SK-N-SH treated with all-trans-retinoic acid at 6 μM for 48 hours (cell line): ENCODE measurements at regions not wholly inside any gene's neighbourhood (a gene's known extent, or its start where the extent isn't known, plus 50 kb on each side); places are given as distances from the start of the nearest gene placed in this dataset.

Experiments
- ATAC-seq: fragments of 200-7000 bp; cut with Tn5 transposase; 3 replicates; pipeline ENCODE4 v1.9.1; 2020; ENCODE audit warnings: mild to moderate bottlenecking, moderate library complexity
- ARNTL ChIP-seq: fragments of 450-650 bp; formaldehyde crosslinking; IDR thresholded peaks from 2 replicates; pipeline ENCODE4 v1.5.0; 2020; ENCODE audit warnings: low read depth, mild to moderate bottlenecking, moderate library complexity, borderline replicate concordance
- BACH2 ChIP-seq: fragments of 250-450 bp; sonication (Bioruptor Pico); IDR thresholded peaks from 2 replicates; pipeline ENCODE4 v1.9.0; 2021; ENCODE audit warnings: mild to moderate bottlenecking, borderline replicate concordance
- CREB5 ChIP-seq: fragments of 250-450 bp; sonication (Bioruptor Pico); IDR thresholded peaks from 2 replicates; pipeline ENCODE4 v1.5.1; 2020; ENCODE audit warnings: low read depth, mild to moderate bottlenecking, moderate library complexity
- CSDC2 ChIP-seq: fragments of 250-450 bp; sonication (Bioruptor Pico); IDR thresholded peaks from 2 replicates; pipeline ENCODE4 v1.5.0; 2020; ENCODE audit warnings: mild to moderate bottlenecking, moderate library complexity
- CSRNP3 ChIP-seq: fragments of 250-450 bp; sonication (Bioruptor Pico); IDR thresholded peaks from 2 replicates; pipeline ENCODE4 v1.5.1; 2021; ENCODE audit warnings: mild to moderate bottlenecking, moderate library complexity
- ESRRG ChIP-seq: fragments of 250-450 bp; sonication (Bioruptor Pico); IDR thresholded peaks from 2 replicates; pipeline ENCODE4 v1.6.1; 2021; ENCODE audit warnings: mild to moderate bottlenecking
- GLIS3 ChIP-seq: fragments of 250-450 bp; sonication (Bioruptor Pico); IDR thresholded peaks from 2 replicates; pipeline ENCODE4 v1.5.0; 2020; ENCODE audit warnings: mild to moderate bottlenecking, moderate library complexity
- ISL1 ChIP-seq: fragments of 250-450 bp; sonication (Bioruptor Pico); IDR thresholded peaks from 2 replicates; pipeline ENCODE4 v2.1.2; 2022; ENCODE audit warnings: mild to moderate bottlenecking, moderate library complexity
- OSR1 ChIP-seq: fragments of 250-450 bp; sonication (Bioruptor Pico); IDR thresholded peaks from 2 replicates; pipeline ENCODE4 v1.8.0; 2022; ENCODE audit warnings: moderate library complexity, mild to moderate bottlenecking, inconsistent platforms
- PPARA ChIP-seq: fragments of 250-450 bp; sonication (Bioruptor Pico); IDR thresholded peaks from 2 replicates; pipeline ENCODE4 v1.5.0; 2020; ENCODE audit warnings: mild to moderate bottlenecking, borderline replicate concordance
- RARB ChIP-seq: fragments of 250-450 bp; sonication (Bioruptor Pico); IDR thresholded peaks from 2 replicates; pipeline ENCODE4 v1.8.0; 2021; ENCODE audit warnings: mild to moderate bottlenecking, moderate library complexity
- SNAI2 ChIP-seq: fragments of 250-450 bp; sonication (Bioruptor Pico); IDR thresholded peaks from 2 replicates; pipeline ENCODE4 v1.5.0; 2020; ENCODE audit warnings: mild to moderate bottlenecking, moderate library complexity
- TCF4 ChIP-seq: fragments of 250-450 bp; sonication (Bioruptor Pico); IDR thresholded peaks from 2 replicates; pipeline ENCODE4 v1.8.0; 2021; ENCODE audit warnings: mild to moderate bottlenecking, moderate library complexity, borderline replicate concordance
- TOX ChIP-seq: fragments of 250-450 bp; sonication (Bioruptor Pico); IDR thresholded peaks from 2 replicates; pipeline ENCODE4 v1.8.0; 2021; ENCODE audit warnings: mild to moderate bottlenecking, moderate library complexity, borderline replicate concordance
- ZC3H10 ChIP-seq: fragments of 250-450 bp; sonication (Bioruptor Pico); IDR thresholded peaks from 2 replicates; pipeline ENCODE4 v1.5.1; 2021; ENCODE audit warnings: mild to moderate bottlenecking, moderate library complexity
- ZFP3 ChIP-seq: fragments of 250-450 bp; sonication (Bioruptor Pico); IDR thresholded peaks from 2 replicates; pipeline ENCODE4 v1.5.0; 2020; ENCODE audit warnings: mild to moderate bottlenecking, moderate library complexity
- ZFP30 ChIP-seq: fragments of 450-650 bp; formaldehyde crosslinking; IDR thresholded peaks from 2 replicates; pipeline ENCODE4 v1.5.0; 2022; ENCODE audit warnings: mild to moderate bottlenecking, moderate library complexity
- ZNF565 ChIP-seq: fragments of 450-650 bp; formaldehyde crosslinking; conservative IDR thresholded peaks from 2 replicates; pipeline ENCODE4 v1.5.0; 2020; ENCODE audit warnings: low read depth, mild to moderate bottlenecking, moderate library complexity
- ZNF8 ChIP-seq: fragments of 450-650 bp; formaldehyde crosslinking; IDR thresholded peaks from 2 replicates; pipeline ENCODE4 v1.5.0; 2020; ENCODE audit warnings: mild to moderate bottlenecking, moderate library complexity
- TF ChIP-seq, protein P1 (sequence below): fragments of 250-450 bp; sonication (Bioruptor Pico); IDR thresholded peaks from 2 replicates; pipeline ENCODE4 v1.5.0; 2020; ENCODE audit warnings: mild to moderate bottlenecking, moderate library complexity
- TF ChIP-seq, protein P2 (sequence below): fragments of 250-450 bp; sonication (Bioruptor Pico); IDR thresholded peaks from 2 replicates; pipeline ENCODE4 v1.8.0; 2020; ENCODE audit warnings: mild to moderate bottlenecking, moderate library complexity, borderline replicate concordance

DNA sequence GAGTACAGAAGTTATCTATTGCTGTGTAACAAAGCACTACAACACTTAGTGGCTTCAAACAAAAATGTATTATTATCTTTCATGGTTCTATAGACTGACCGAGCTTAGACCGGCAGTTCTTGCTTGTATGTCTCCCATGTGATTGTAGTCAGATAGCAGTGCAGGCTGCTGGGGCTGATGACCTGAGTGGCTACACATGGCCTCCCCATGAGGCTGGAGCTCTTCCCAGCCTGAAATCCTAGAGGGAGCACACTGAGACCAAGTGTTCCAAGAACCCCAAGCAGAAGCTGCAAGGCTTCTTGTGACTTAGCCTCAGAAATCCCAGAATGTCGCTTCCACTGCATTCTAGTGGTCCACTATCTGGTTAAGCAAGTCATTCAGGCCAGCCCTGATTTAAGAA lies 141.2 kb upstream of the TLE3 start (continued):
- TF ChIP-seq GLIS3 (CRISPR knock-in tag) = no peak

DNA sequence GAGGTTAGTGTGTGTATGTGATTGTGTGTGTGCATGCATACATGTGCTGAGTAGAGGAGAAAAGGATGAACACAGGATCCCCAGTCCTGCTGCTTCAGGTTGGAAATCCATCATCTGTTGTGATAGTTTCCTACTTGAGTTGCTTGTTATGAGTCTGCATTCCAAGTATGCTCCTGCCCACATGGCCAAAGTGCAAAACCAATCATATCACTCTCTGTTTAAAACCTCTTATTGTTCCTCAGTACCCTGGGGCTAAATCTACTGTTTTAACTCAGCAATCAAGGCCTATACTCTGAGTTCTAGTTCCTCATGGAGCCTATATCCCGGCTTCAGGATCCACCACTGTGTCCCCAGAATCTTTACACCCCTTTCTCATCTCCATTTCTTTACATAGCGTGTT lies 139.9 kb upstream of the TLE3 start:
- no peak for ATAC-seq
- TF ChIP-seq ZNF8 (CRISPR knock-in tag) = no peak
- no peak for TF ChIP-seq ZNF565 (CRISPR knock-in tag)
- no peak for TF ChIP-seq PPARA
- TF ChIP-seq ZC3H10 (CRISPR knock-in tag) = no peak
- no peak for TF ChIP-seq ARNTL (CRISPR knock-in tag)
- TF ChIP-seq, all 23 proteins: peak for 0

DNA sequence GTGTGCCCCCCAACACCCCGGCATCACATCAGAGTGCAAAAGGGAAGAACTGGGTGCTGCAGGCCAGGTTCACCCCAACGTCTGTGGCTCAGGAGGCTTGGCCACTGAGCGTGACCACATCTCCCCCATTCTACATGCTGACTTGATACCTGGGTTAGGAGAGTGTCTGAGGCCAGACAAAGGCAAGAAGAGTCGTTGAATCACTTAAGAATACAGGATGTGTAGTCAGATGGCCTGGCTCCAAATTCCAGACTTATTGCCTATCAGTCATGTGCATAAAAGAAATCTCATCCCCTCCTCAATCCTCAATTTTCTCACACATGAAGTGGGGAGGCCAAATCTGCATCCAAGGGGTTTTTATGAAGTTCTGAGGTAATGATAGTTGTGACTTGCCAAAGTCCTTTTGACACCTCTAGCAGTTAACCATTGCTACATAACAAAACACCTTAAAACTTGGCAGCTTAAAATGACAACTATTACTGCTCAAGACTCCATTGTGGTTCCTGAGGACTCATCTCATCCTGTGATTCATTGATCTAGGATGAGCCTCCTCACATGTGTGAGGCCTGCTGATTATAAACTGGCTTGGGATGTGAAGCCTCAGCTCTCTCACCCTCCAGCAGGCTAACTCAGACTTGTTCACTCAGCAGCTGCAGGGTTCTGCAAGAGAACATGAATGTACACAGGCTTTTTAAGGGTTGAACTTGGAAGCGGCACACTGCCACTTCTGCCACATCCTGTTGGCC lies 138.8 kb upstream of the TLE3 start:
- peak; percentile 88 for ATAC-seq
- TF ChIP-seq, protein P1, sequence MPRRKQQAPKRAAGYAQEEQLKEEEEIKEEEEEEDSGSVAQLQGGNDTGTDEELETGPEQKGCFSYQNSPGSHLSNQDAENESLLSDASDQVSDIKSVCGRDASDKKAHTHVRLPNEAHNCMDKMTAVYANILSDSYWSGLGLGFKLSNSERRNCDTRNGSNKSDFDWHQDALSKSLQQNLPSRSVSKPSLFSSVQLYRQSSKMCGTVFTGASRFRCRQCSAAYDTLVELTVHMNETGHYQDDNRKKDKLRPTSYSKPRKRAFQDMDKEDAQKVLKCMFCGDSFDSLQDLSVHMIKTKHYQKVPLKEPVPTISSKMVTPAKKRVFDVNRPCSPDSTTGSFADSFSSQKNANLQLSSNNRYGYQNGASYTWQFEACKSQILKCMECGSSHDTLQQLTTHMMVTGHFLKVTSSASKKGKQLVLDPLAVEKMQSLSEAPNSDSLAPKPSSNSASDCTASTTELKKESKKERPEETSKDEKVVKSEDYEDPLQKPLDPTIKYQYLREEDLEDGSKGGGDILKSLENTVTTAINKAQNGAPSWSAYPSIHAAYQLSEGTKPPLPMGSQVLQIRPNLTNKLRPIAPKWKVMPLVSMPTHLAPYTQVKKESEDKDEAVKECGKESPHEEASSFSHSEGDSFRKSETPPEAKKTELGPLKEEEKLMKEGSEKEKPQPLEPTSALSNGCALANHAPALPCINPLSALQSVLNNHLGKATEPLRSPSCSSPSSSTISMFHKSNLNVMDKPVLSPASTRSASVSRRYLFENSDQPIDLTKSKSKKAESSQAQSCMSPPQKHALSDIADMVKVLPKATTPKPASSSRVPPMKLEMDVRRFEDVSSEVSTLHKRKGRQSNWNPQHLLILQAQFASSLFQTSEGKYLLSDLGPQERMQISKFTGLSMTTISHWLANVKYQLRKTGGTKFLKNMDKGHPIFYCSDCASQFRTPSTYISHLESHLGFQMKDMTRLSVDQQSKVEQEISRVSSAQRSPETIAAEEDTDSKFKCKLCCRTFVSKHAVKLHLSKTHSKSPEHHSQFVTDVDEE (CRISPR knock-in tag) = no peak
- TF ChIP-seq ZNF565 (CRISPR knock-in tag) (no peak), CREB5 (CRISPR knock-in tag) (no peak), ESRRG (CRISPR knock-in tag) (no peak), SNAI2 (CRISPR knock-in tag) (no peak), OSR1 (no peak), ZC3H10 (CRISPR knock-in tag) (no peak), TOX (no peak), ISL1 (no peak), RARB (CRISPR knock-in tag) (no peak), PPARA (no peak), ZFP30 (CRISPR knock-in tag) (no peak), ZFP3 (CRISPR knock-in tag) (no peak), BACH2 (CRISPR knock-in tag) (no peak), TCF4 (no peak), ARNTL (CRISPR knock-in tag) (no peak), CSDC2 (CRISPR knock-in tag) (no peak), CSRNP3 (CRISPR knock-in tag) (no peak), GLIS3 (CRISPR knock-in tag) (no peak)
- TF ChIP-seq, protein P2, sequence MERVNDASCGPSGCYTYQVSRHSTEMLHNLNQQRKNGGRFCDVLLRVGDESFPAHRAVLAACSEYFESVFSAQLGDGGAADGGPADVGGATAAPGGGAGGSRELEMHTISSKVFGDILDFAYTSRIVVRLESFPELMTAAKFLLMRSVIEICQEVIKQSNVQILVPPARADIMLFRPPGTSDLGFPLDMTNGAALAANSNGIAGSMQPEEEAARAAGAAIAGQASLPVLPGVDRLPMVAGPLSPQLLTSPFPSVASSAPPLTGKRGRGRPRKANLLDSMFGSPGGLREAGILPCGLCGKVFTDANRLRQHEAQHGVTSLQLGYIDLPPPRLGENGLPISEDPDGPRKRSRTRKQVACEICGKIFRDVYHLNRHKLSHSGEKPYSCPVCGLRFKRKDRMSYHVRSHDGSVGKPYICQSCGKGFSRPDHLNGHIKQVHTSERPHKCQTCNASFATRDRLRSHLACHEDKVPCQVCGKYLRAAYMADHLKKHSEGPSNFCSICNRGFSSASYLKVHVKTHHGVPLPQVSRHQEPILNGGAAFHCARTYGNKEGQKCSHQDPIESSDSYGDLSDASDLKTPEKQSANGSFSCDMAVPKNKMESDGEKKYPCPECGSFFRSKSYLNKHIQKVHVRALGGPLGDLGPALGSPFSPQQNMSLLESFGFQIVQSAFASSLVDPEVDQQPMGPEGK (CRISPR knock-in tag) = no peak

DNA sequence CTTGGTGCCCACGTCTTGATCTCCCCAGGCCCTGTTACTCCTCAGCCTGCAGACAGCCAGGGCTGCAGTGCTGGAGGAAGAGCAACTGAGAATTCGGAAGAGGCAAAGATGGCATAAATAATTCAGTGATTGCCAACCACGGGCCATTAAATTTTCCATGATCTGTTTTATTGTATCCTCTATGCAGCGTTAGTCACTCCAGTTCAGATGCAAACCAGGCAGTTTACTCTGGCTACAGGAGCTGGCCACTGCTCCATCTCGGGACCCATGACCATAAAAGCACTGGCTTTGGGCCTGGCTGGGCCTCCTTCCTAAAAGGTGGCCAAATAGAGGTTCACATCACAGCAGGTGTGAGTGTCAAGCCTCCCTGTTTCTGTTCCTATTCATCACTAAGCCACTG lies 137.6 kb upstream of the TLE3 start:
- peak; percentile 37; the same call in 1 of the 3 replicates for ATAC-seq
- TF ChIP-seq CSRNP3 (CRISPR knock-in tag) (no peak), ARNTL (CRISPR knock-in tag) (no peak), CREB5 (CRISPR knock-in tag) (no peak), TCF4 (no peak)
